ENCODE measurements at regions not wholly inside any gene's neighbourhood (a gene's known extent, or its start where the extent isn't known, plus 50 kb on each side); places are given as distances from the start of the nearest gene placed in this dataset.
A peak's percentile ranks its signal among the peaks of the same experiment; 100 is the strongest.

DNA sequence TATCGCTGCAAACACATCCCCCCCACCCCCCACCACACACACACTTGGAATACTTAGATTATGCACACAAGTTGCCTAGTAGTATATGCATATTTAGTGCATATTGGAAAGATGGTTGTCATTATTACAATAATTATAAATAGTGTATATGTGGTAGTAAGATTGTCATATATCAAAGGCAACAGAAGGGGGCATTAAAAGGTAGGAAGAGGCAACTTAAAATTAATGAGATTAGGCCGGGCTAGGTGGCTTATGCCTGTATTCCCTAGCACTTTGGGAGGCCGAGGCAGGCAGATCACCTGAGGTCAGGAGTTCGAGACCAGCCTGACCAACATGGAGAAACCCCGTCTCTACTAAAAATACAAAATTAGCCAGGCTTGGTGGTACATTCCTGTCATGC is 52.1 kb downstream of the GSC start:
- no peak for DNase-seq (ENCODE audit: low read depth in 2 of 2)

DNA sequence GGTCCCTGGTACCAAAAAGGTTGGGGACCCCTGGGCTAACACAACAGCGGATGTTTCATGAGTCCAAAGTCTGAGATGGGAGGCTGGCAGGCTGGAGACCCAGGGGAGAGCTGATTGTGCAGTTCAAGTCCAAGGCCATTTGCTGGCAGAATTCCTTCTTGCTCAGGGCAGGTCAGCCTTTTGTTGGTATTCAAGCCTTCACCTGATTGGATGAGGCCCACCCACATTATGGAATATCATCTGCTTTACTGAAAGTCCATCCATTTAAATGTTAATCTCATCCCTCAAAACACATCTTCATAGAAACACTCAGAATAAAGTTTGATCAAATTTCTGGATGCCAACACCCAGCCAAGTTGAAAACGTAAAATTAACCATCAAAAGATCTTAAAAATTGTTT is 52.9 kb downstream of the GSC start:
- DNase-seq (ENCODE audit: low read depth in 2 of 2) = no peak

GRCh38 chr14:94713115-94713514 is 56.8 kb downstream of the GSC start:
- DNase-seq (ENCODE audit: low read depth in 2 of 2) = no peak

DNA sequence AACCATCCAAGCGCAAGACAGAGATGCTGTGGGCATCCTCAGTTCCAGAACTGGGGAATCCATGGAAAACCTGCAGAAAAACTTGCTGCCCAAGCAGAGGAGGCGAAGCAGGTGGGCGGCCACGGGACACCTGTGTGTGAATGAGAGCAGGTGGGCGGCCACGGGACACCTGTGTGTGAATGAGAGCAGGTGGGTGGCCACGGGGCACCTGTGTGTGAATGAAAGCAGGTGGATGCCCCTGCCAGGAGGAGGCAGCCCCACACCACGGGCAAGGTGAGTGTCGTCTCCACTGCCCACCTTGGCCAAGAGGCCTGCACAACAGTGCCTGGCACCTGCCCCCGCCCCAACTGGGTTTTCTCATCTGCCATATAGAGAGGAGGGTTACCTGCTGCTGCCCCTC is 59.2 kb downstream of the GSC start:
- DNase-seq (ENCODE audit: low read depth in 2 of 2) = no peak

- no peak for DNase-seq (ENCODE audit: low read depth in 2 of 2)
Measured at GRCh38 chr14:94707494-94707893, 62.4 kb downstream of the GSC start.

DNA sequence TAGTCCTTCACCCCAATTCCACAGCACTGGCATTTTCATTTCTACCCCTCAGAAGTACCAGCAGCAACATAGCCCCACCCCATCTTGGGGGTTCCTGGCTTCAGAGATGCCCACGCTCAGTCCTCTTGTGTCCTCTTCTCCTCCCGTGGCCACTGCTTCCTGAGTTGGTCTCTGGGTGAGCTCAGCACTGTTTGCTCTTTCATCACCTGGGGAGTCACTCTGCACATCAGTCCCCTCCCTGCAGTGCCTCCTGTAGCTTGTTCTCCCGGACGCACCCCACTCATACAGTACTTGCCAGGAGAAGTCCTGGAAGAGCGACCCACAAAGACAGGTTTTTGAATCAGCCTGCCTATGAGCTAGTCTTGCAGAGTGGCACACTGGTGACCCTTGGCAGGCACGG is 63.8 kb downstream of the GSC start:
- DNase-seq (ENCODE audit: low read depth in 2 of 2) = no peak

DNA sequence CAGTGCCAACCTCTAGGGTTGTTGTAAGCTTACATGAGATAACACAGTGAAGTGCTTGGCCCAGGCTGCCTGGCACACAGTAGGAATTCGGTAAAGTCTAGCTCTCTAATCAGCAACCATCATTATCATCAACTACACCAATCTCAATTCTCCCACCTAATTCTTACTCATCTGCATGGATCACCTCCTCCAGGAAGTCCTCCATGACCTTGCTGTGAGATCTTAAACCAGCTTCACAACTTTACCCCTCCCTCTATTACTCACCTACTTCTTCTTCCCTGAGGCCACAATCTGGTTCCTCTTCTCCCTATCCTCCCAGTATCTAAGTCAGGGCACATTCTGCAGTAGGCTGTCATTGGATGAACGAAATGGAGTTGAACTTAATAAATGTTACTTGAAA is 67.3 kb downstream of the GSC start:
- DNase-seq (ENCODE audit: low read depth in 2 of 2) = no peak

DNA sequence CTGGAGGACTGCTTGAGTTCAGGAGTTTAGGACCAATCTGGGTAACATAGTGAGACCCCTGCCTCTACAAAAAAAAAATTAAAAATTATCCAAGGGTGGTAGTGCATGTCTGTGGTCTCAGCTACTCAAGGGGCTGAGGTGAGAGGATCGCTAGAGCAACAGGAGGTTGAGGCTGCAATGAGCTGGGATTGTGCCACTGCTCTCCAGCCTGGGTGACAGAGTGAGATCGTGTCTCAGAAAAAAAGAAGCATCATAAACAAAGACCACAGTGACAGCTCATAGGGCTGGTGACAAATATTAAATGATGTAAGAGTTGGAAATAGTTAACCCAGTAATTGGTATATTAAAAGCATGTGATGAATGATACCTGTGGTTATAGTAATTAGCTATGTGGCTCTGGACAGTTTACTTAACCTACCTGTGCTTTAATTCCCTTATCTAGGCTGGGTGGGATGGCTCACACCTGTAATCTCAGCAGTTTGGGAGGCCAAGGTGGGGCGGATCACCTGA is 68.0 kb downstream of the GSC start:
- DNase-seq (ENCODE audit: low read depth in 2 of 2) = no peak

DNA sequence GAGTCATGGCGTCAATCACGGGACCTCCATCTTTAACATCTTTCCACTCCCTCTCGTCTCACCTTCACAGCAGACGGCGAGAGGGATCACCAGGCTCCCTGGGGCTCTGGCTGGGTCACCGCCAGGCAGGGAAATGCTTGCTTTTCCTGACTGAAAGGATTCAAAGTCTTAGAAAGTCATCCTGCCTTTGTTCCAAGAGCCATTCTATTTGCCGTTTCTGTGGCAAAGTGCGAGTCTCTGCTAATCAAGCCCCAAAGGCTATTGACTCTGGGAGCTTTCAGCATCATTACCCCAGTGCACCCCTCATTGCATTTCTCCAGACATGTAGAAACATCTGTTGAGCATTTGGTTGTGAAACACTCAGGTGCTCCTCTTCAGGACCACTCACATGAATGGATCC is 69.6 kb downstream of the GSC start:
- DNase-seq (ENCODE audit: low read depth in 2 of 2) = no peak

DNA sequence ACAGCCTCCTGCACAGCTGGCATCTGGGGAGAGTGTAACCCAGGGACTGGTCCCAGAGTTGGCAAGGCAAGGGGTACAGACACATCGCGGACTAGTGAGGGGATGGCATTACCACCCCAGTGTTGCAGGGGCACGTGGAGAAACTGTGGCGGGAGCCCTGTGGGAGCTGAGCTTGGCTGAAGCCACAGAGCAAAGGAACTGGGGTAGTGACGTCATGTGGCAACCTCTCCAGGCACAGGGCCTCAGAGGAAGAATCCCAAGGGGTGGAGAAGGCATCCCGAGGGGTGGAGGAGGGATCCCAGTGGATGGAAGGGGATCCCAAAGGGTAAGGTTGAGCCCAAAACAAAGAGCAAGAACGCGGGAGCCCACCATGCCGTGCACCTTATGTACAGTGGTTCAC is 70.1 kb downstream of the GSC start:
- no peak for DNase-seq (ENCODE audit: low read depth in 2 of 2)

DNA sequence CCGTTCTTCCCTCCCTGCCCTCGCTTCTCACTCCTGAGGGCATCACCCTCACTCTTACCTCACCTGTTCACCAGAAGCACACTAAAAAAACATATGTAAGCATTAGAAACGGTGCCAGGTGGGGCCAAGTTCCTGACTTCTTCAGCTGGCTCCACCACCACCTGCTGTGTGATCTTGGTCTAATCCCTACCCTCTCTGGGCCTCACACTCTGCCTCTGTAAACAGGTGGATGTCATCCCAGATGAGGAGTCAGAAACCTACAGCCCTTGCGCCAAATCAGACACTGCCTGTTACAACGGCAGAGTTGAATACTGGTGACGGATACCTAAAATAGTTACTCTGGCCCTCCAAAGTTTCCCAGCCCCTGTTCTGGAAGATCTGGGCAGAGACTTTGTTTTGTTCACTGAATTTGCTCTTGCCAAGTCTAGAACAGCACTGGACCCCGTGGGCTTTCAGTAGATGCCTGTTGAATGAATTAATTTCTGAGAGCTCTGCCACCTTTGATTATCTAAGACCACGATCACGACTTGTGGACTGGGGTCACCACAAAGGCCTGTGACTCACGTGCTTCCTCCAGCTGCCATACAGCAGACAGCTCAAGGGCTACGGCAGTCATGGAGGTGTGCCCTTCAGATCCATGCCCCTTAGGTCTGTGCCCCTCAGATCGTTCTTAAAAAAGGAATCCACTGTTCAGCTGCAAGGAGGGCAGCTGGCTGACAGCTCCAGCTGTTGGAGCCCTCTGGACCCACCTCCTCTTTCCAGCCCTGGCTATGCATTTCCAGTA is 71.9 kb downstream of the GSC start:
- no peak for DNase-seq (ENCODE audit: low read depth in 2 of 2)

GRCh38 chr14:94696518-94696917 is 73.4 kb downstream of the GSC start:
- no peak for DNase-seq (ENCODE audit: low read depth in 2 of 2)

DNA sequence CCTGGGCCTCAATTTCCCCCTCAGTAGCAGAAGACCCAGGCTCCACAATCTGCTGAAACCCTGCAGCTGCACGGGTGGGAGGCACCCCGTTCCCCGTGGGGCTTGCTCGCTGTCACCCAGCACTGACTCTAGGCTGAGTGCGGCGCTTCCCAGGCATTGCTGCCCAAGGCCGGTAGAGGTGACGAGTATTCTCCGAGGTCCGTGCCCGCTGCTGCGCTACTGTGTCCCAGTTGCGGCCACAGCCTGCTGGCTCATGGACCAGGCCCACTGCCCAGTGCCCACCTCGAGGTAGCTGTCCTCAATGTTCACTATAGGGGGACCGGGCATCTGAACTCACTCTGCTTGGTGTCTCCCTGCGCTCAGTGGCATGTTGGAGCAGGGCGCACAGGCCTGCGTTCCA is 74.7 kb downstream of the GSC start:
- DNase-seq (ENCODE audit: low read depth in 2 of 2) = no peak

GRCh38 chr14:94691660-94692034 is 78.3 kb downstream of the GSC start:
- no peak for DNase-seq (ENCODE audit: low read depth in 2 of 2)

DNA sequence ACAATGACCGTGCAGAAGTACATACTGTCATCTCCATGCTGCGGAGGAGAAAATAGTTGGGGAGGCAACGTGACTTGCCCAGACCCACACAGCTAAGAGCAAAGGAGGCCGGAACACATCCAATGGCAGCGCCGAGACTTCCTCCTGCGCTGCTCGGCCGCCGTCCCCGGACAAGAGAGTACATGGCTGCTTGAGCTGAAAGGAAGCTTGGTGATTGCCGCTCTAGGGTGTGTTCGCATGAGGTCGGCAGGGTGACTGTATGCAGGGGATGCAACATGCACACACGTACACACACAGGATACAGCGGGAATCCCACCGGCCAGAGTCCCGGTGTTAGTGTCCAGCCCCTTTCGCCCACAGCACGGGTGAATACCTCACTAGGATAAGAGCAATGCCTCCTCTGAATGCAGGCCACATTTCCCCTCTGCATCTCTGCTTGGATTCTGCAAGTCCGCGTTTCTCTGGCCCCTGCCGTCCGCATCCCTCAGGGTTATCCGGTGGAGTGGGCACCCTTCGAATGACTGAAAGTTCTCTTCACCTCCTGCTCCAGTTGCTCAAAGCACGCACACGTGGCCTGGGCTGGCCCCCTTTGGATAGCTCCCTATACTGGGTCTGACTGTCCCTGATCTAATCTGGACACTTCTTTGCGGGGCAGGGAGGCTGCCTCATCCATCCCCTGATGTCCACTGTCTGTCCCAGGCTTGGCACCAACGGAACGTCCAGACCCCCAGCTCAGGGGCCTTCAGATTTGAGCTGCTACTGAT is 78.8 kb downstream of the GSC start:
- no peak for DNase-seq (ENCODE audit: low read depth in 2 of 2)

DNA sequence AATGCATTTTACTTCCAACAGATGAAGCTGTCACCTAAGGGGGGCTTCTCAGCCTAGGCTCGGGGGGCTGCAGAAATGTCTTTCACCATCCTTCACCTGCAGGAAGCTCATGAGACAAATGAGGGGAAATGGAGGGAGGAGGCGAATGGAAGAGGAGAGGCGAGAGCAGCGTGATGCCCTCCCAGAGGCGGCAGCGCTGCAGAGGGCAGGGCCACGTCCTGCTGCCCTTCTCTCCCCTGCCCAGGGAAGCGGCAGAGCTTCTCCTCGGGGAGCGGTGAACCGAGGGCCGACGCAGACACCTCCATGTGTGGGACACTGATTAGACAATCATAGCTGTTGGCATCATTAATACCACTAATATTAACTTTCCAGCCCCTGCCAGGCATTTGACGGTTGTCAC is 78.3 kb downstream of the SERPINA3 start:
- DNase-seq (ENCODE audit: low read depth in 2 of 2) = no peak

DNA sequence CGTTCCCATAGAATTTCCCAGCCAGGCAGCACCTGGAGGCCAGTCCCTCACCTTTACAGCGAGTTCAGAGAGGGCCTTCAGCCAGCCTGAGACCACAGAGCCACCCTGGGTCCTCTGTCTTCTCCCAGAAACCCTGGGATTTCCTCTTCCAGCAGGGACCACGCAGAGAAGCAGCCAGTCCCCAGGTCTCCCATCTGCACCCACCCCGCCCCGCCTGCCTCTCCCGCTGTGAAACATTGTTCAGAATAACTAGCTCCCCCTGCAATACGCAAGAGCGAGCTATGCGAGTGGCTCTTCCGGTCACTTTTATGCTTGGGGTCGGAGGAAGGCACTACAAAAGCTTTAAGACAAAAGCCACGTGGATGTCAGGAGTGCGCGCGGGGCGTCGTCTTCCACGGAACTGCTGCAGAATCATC is 77.8 kb downstream of the SERPINA3 start:
- no peak for DNase-seq (ENCODE audit: low read depth in 2 of 2)

- peak in 1 of 2 donors; percentile 6 for DNase-seq (ENCODE audit: low read depth in 2 of 2)
Measured at GRCh38 chr14:94689218-94689984, 77.2 kb downstream of the SERPINA3 start.

- DNase-seq (ENCODE audit: low read depth in 2 of 2) = no peak
Measured at GRCh38 chr14:94686511-94687160, 74.4 kb downstream of the SERPINA3 start.

- DNase-seq (ENCODE audit: low read depth in 2 of 2) = no peak
Measured at GRCh38 chr14:94685681-94686485, 73.7 kb downstream of the SERPINA3 start.

- DNase-seq (ENCODE audit: low read depth in 2 of 2) = no peak
Measured at GRCh38 chr14:94685166-94685581, 73.0 kb downstream of the SERPINA3 start.

All from stimulated activated CD8-positive, alpha-beta memory T cell treated with anti-CD3 and anti-CD28 coated beads, Interleukin-7, amount 100 ng/mL, for 4 hours (primary cell).